ENCODE measurements at regions not wholly inside any gene's neighbourhood (a gene's known extent, or its start where the extent isn't known, plus 50 kb on each side); places are given as distances from the start of the nearest gene placed in this dataset.

- FAIRE-seq (no peak), DNase-seq (ENCODE audit: insufficient read length, low spot score) (no peak)
- TF ChIP-seq, protein P1, sequence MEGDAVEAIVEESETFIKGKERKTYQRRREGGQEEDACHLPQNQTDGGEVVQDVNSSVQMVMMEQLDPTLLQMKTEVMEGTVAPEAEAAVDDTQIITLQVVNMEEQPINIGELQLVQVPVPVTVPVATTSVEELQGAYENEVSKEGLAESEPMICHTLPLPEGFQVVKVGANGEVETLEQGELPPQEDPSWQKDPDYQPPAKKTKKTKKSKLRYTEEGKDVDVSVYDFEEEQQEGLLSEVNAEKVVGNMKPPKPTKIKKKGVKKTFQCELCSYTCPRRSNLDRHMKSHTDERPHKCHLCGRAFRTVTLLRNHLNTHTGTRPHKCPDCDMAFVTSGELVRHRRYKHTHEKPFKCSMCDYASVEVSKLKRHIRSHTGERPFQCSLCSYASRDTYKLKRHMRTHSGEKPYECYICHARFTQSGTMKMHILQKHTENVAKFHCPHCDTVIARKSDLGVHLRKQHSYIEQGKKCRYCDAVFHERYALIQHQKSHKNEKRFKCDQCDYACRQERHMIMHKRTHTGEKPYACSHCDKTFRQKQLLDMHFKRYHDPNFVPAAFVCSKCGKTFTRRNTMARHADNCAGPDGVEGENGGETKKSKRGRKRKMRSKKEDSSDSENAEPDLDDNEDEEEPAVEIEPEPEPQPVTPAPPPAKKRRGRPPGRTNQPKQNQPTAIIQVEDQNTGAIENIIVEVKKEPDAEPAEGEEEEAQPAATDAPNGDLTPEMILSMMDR (IDR thresholded peaks at IDR 0.05; ENCODE audit: insufficient read depth, missing control alignments), result no peak
Observed at GRCh38 chrX:39605183-39605582, 492.6 kb downstream of the BCOR start.

- TF ChIP-seq, protein P1 (IDR thresholded peaks at IDR 0.05; ENCODE audit: insufficient read depth, missing control alignments), result no peak
- DNase-seq (ENCODE audit: insufficient read length, low spot score) (no peak), FAIRE-seq (no peak)
Observed at GRCh38 chrX:39605866-39606265, 491.9 kb downstream of the BCOR start.

DNA sequence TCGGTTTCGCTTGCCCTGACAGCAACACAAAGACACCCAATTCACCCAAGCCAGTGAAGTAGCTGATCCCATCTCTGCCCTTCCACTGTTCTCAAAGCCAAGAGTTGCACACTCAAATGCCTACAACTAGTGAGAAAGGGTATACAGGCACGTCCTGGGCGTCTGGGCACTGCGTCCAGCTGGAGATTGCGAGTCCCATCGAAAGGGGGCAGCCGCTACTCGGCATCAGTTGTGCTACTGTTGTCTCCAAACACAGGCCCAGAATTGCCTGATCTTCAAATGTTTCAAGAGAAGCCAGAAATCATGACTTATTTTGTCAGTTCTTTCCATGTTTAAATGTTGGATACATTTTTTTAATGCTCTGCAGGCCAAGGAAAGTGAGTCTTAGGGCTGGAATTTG, 487.8 kb downstream of the BCOR start:
- FAIRE-seq (no peak), DNase-seq (ENCODE audit: insufficient read length, low spot score) (no peak)
- TF ChIP-seq, protein P1 (IDR thresholded peaks at IDR 0.05; ENCODE audit: insufficient read depth, missing control alignments), result no peak

GRCh38 chrX:39611468-39611867, 486.3 kb downstream of the BCOR start:
- TF ChIP-seq, protein P1 (IDR thresholded peaks at IDR 0.05; ENCODE audit: insufficient read depth, missing control alignments), result no peak
- FAIRE-seq (no peak), DNase-seq (ENCODE audit: insufficient read length, low spot score) (no peak)

DNA sequence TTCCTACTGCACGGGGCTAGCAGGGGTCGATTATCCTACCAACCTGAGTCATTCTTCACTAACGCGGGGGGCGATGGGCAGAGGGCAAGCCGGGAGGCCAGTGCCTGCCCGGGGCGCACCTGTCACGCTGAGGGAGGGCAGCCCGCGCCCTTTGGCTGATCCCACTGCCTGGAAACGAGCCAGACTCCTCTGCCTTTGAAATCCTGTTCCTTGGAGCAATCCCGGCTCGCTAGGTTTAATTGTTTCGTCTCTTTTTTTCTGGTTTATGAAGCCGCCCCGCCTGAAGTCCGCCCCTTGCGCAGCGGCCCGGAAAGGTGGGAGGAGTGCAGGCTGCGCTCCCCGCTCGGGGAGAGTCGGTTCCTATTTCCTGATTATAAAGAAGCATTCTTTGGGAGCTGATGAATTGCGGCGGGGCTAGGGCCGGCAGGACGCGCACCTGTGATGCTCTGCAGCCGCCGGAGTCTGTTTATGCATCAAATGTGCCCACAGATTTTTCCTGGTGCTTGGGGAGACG, 484.2 kb downstream of the BCOR start:
- FAIRE-seq (no peak), DNase-seq (ENCODE audit: insufficient read length, low spot score) (no peak)
- TF ChIP-seq, protein P1 (IDR thresholded peaks at IDR 0.05; ENCODE audit: insufficient read depth, missing control alignments), result no peak

- TF ChIP-seq, protein P1 (IDR thresholded peaks at IDR 0.05; ENCODE audit: insufficient read depth, missing control alignments), result no peak
- FAIRE-seq (no peak), DNase-seq (ENCODE audit: insufficient read length, low spot score) (no peak)
Observed at GRCh38 chrX:39613997-39614679, 483.6 kb downstream of the BCOR start.

DNA sequence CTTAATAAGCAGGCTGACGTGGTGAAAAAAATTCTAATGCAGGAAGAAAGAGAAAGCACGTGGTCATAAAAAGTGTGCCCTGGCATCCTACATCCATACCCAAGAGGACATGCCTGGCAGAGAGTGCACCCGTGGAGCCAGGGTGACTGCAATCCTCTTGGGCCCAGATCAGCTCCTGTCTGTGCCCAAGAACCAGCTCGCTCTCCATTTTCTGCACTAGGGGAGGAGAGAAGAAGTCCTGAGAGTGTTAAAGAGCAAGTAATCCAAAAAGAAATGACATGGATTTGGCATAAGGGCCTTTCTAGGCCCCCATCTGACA, 483.1 kb downstream of the BCOR start:
- TF ChIP-seq, protein P1 (IDR thresholded peaks at IDR 0.05; ENCODE audit: insufficient read depth, missing control alignments), result no peak
- no peak for DNase-seq (ENCODE audit: insufficient read length, low spot score)
- no peak for FAIRE-seq
